ENCODE measurements at regions not wholly inside any gene's neighbourhood (a gene's known extent, or its start where the extent isn't known, plus 50 kb on each side); places are given as distances from the start of the nearest gene placed in this dataset.

GRCh38 chrX:81405781-81406180 is 203.9 kb downstream of the SH3BGRL start:
- no peaks in the 10 kb centered on the region for H3K27me3 ChIP-seq (ENCODE audit: insufficient read depth, low read length)
- BruUV-seq (replicated peaks), result no TSS peak
- DNase-seq (ENCODE audit: low read depth, low spot score), result no peak
- ChIA-PET CTCF (no interaction called here), RAD21 (ENCODE audit: low non-redundant PET in 1 of 2, low total read pairs in 2 of 2, uncharacterized antibody in 2 of 2, unreplicated experiment in 2 of 2) (no interaction called here), POLR2A (no interaction called here)
- H3K9me3 ChIP-seq (ENCODE audit: control insufficient read depth in 1 of 2, insufficient read depth in 1 of 2, low read depth in 1 of 2, low read length in 2 of 2), result no peaks in the 10 kb centered on the region
- no peaks in the 10 kb centered on the region for H3K79me2 ChIP-seq (ENCODE audit: insufficient read depth, low read length)
- H3K36me3 ChIP-seq (ENCODE audit: control insufficient read depth in 1 of 2, insufficient read depth in 2 of 2, low read length in 2 of 2), result no peaks in the 10 kb centered on the region
- intact Hi-C loops (cut with micrococcal nuclease), result no loop called here
- no peak for TF ChIP-seq CBX3 (IDR thresholded peaks at IDR 0.05; ENCODE audit: low read depth)
- TF ChIP-seq, protein P1, sequence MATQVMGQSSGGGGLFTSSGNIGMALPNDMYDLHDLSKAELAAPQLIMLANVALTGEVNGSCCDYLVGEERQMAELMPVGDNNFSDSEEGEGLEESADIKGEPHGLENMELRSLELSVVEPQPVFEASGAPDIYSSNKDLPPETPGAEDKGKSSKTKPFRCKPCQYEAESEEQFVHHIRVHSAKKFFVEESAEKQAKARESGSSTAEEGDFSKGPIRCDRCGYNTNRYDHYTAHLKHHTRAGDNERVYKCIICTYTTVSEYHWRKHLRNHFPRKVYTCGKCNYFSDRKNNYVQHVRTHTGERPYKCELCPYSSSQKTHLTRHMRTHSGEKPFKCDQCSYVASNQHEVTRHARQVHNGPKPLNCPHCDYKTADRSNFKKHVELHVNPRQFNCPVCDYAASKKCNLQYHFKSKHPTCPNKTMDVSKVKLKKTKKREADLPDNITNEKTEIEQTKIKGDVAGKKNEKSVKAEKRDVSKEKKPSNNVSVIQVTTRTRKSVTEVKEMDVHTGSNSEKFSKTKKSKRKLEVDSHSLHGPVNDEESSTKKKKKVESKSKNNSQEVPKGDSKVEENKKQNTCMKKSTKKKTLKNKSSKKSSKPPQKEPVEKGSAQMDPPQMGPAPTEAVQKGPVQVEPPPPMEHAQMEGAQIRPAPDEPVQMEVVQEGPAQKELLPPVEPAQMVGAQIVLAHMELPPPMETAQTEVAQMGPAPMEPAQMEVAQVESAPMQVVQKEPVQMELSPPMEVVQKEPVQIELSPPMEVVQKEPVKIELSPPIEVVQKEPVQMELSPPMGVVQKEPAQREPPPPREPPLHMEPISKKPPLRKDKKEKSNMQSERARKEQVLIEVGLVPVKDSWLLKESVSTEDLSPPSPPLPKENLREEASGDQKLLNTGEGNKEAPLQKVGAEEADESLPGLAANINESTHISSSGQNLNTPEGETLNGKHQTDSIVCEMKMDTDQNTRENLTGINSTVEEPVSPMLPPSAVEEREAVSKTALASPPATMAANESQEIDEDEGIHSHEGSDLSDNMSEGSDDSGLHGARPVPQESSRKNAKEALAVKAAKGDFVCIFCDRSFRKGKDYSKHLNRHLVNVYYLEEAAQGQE (IDR thresholded peaks at IDR 0.05; ENCODE audit: low read depth), result no peak
- no peak for TF ChIP-seq CEBPB (IDR thresholded peaks at IDR 0.05; ENCODE audit: low read depth)
- no peak for TF ChIP-seq YY1 (IDR thresholded peaks at IDR 0.05; ENCODE audit: extremely low read depth, insufficient replicate concordance, low read depth, low read length)
- no peak for TF ChIP-seq ZNF274 (IDR thresholded peaks at IDR 0.05; ENCODE audit: low read depth, low read length)
- no peak for TF ChIP-seq EZH2 (IDR thresholded peaks at IDR 0.05)
- no peak for TF ChIP-seq CTCF (IDR thresholded peaks at IDR 0.05 in 2 of 3, conservative IDR thresholded peaks at IDR 0.05 in 1 of 3; ENCODE audit: borderline replicate concordance in 1 of 3, insufficient read depth in 1 of 3, low read depth in 2 of 3, low read length in 2 of 3)
- TF ChIP-seq SIN3A (IDR thresholded peaks at IDR 0.05; ENCODE audit: low read depth), result no peak
- TF ChIP-seq RAD21 (IDR thresholded peaks at IDR 0.05; ENCODE audit: low read depth), result no peak
- TF ChIP-seq EGR1 (IDR thresholded peaks at IDR 0.05; ENCODE audit: low read depth), result no peak
- H4K20me1 ChIP-seq (ENCODE audit: insufficient read depth), result no peaks in the 10 kb centered on the region
- no peak for ATAC-seq
- no peak overlapping the region for H3K4me3 ChIP-seq (replicated peaks in 1 of 2; ENCODE audit: low read depth in 1 of 2, low read length in 2 of 2)
- H3K4me2 ChIP-seq (ENCODE audit: low read length), result no peak overlapping the region
- no peaks in the 10 kb centered on the region for H3K4me1 ChIP-seq (ENCODE audit: control insufficient read depth in 1 of 2, insufficient read depth in 2 of 2, low read length in 2 of 2)
- no peak overlapping the region for H3K9ac ChIP-seq (ENCODE audit: low read length)
- H2AFZ ChIP-seq (ENCODE audit: low read depth, low read length, poor library complexity, severe bottlenecking), result no peak overlapping the region
- H3K9me2 ChIP-seq (ENCODE audit: insufficient read depth), result no peaks in the 10 kb centered on the region
- no peak overlapping the region for H3K27ac ChIP-seq (ENCODE audit: low read depth, low read length)

Measured in HCT116 (cell line).